H9 (cell line): ENCODE measurements at regions not wholly inside any gene's neighbourhood (a gene's known extent, or its start where the extent isn't known, plus 50 kb on each side); places are given as distances from the start of the nearest gene placed in this dataset.

Experiments
- DNase-seq: peaks from one replicate; pipeline ENCODE4 v3.0.0-alpha.2; 2017
- H2AFZ ChIP-seq: one replicate; pipeline ENCODE4 v1.6.1; 2013; ENCODE audit warnings: mild to moderate bottlenecking, low read length, control low read depth, moderate library complexity
- H2AK5ac ChIP-seq: 2 replicates; pipeline ENCODE4 v1.6.1; 2013; ENCODE audit warnings: low read length, control low read depth, mixed read lengths; ENCODE audit not compliant: insufficient read length
- H2BK120ac ChIP-seq: one replicate; pipeline ENCODE4 v1.6.1; 2013; ENCODE audit warnings: low read depth, mild to moderate bottlenecking, low read length, control low read depth, inconsistent platforms; ENCODE audit not compliant: poor library complexity, severe bottlenecking
- H2BK12ac ChIP-seq: 2 replicates; pipeline ENCODE4 v1.6.1; 2013; ENCODE audit warnings: low read length, control low read depth, mixed read lengths, low read depth; ENCODE audit not compliant: insufficient read length
- H2BK15ac ChIP-seq: 2 replicates; pipeline ENCODE4 v1.6.1; 2013; ENCODE audit warnings: low read depth, low read length, control low read depth
- H2BK20ac ChIP-seq: one replicate; pipeline ENCODE4 v1.6.1; 2013; ENCODE audit warnings: low read depth, mild to moderate bottlenecking, low read length, control low read depth, inconsistent platforms; ENCODE audit not compliant: poor library complexity, severe bottlenecking
- H2BK5ac ChIP-seq: 2 replicates; pipeline ENCODE4 v1.6.1; 2013; ENCODE audit warnings: low read length, control low read depth, mixed read lengths; ENCODE audit not compliant: insufficient read length
- H3K14ac ChIP-seq: 2 replicates; pipeline ENCODE4 v1.6.1; 2013; ENCODE audit warnings: low read length, control low read depth; ENCODE audit not compliant: insufficient read depth
- H3K18ac ChIP-seq: 2 replicates; pipeline ENCODE4 v1.6.1; 2013; ENCODE audit warnings: low read depth, mild to moderate bottlenecking, mixed read lengths, low read length, control low read depth; ENCODE audit not compliant: insufficient read length
- H3K23ac ChIP-seq: 2 replicates; pipeline ENCODE4 v1.6.1; 2013; ENCODE audit warnings: low read length, control low read depth, mixed read lengths, low read depth; ENCODE audit not compliant: insufficient read length
- H3K23me2 ChIP-seq: 2 replicates; pipeline ENCODE4 v1.6.1; 2013; ENCODE audit warnings: low read depth, mild to moderate bottlenecking, mixed read lengths, low read length, control low read depth; ENCODE audit not compliant: insufficient read length, poor library complexity, severe bottlenecking
- H3K27ac ChIP-seq: 2 replicates; pipeline ENCODE4 v1.5.1; 2013; ENCODE audit warnings: low read length, control low read depth, mixed read lengths, low read depth; ENCODE audit not compliant: insufficient read length
- H3K27me3 ChIP-seq: 2 replicates; pipeline ENCODE4 v1.6.1; 2013; ENCODE audit warnings: low read length, control low read depth, inconsistent platforms; ENCODE audit not compliant: insufficient read depth
- H3K4ac ChIP-seq: 2 replicates; pipeline ENCODE4 v1.6.1; 2013; ENCODE audit warnings: low read depth, mild to moderate bottlenecking, control low read depth, inconsistent platforms, low read length, moderate library complexity
- H3K4me1 ChIP-seq: 2 replicates; pipeline ENCODE4 v1.6.1; 2013; ENCODE audit warnings: low read length, control low read depth, inconsistent platforms; ENCODE audit not compliant: insufficient read depth
- H3K4me2 ChIP-seq: 2 replicates; pipeline ENCODE4 v1.6.1; 2013; ENCODE audit warnings: low read length, control low read depth, mixed read lengths; ENCODE audit not compliant: insufficient read length, insufficient read depth
- H3K56ac ChIP-seq: 2 replicates; pipeline ENCODE4 v1.6.1; 2013; ENCODE audit warnings: low read depth, mild to moderate bottlenecking, mixed read lengths, low read length, control low read depth; ENCODE audit not compliant: insufficient read length
- H3K79me1 ChIP-seq: 2 replicates; pipeline ENCODE4 v1.6.1; 2013; ENCODE audit warnings: low read depth, mild to moderate bottlenecking, moderate library complexity, low read length, control low read depth, inconsistent platforms; ENCODE audit not compliant: insufficient read depth, poor library complexity, severe bottlenecking
- H3K79me2 ChIP-seq: 2 replicates; pipeline ENCODE4 v1.6.1; 2013; ENCODE audit warnings: low read length, control low read depth, inconsistent platforms; ENCODE audit not compliant: insufficient read depth
- H3K9ac ChIP-seq: 2 replicates; pipeline ENCODE4 v1.6.1; 2013; ENCODE audit warnings: low read length, control low read depth, mixed read lengths; ENCODE audit not compliant: insufficient read length; ENCODE audit errors: extremely low read depth
- H3K9me3 ChIP-seq: one replicate; pipeline ENCODE4 v1.6.1; 2013; ENCODE audit warnings: low read depth, low read length, inconsistent platforms; ENCODE audit not compliant: control insufficient read depth
- H3T11ph ChIP-seq: one replicate; pipeline ENCODE4 v1.6.1; 2013; ENCODE audit warnings: mild to moderate bottlenecking, low read length, control low read depth, inconsistent platforms
- H4K20me1 ChIP-seq: one replicate; pipeline ENCODE4 v1.6.1; 2013; ENCODE audit not compliant: control insufficient read depth, insufficient read length, insufficient read depth
- H4K5ac ChIP-seq: 2 replicates; pipeline ENCODE4 v1.6.1; 2013; ENCODE audit warnings: low read depth, mild to moderate bottlenecking, mixed read lengths, low read length, control low read depth; ENCODE audit not compliant: insufficient read length
- H4K8ac ChIP-seq: replicated peaks from 2 replicates; pipeline ENCODE4 v1.6.1; 2013; ENCODE audit warnings: low read length, control low read depth, mixed read lengths, low read depth; ENCODE audit not compliant: insufficient read length
- H4K91ac ChIP-seq: 2 replicates; pipeline ENCODE4 v1.6.1; 2013; ENCODE audit warnings: low read depth, mild to moderate bottlenecking, moderate library complexity, mixed read lengths, low read length, control low read depth; ENCODE audit not compliant: insufficient read length
- H3K27ac Mint-ChIP-seq, 3 experiments: 2 replicates in 2 of 3; 3 replicates in 1 of 3; pipeline ENCODE4 v1.8.0; 2020 to 2021; ENCODE audit warnings: mixed read lengths in 3 of 3, mild to moderate bottlenecking in 1 of 3, moderate library complexity in 1 of 3
- H3K27me3 Mint-ChIP-seq: 2 replicates; pipeline ENCODE4 v1.8.0; 2021; ENCODE audit warnings: low read depth, mild to moderate bottlenecking, moderate library complexity, mixed read lengths
- H3K36me3 Mint-ChIP-seq, 3 experiments: 2 replicates in 2 of 3; 3 replicates in 1 of 3; pipeline ENCODE4 v1.8.0; 2020 to 2021; ENCODE audit warnings: low read depth in 3 of 3, mixed read lengths in 3 of 3; ENCODE audit not compliant: insufficient read depth in 1 of 3
- H3K4me1 Mint-ChIP-seq, 2 experiments: 2 replicates each; pipeline ENCODE4 v1.8.0; 2020; ENCODE audit warnings: mixed read lengths in 2 of 2
- H3K4me3 Mint-ChIP-seq, 2 experiments: 2 replicates in 1 of 2; 3 replicates in 1 of 2; pipeline ENCODE4 v1.8.0; 2020 to 2021; ENCODE audit warnings: mild to moderate bottlenecking in 2 of 2, mixed read lengths in 2 of 2, moderate library complexity in 1 of 2
- H3K9me3 Mint-ChIP-seq, 2 experiments: 2 replicates in 1 of 2; 3 replicates in 1 of 2; pipeline ENCODE4 v1.8.0; 2020; ENCODE audit warnings: mild to moderate bottlenecking in 2 of 2, mixed read lengths in 2 of 2, moderate library complexity in 1 of 2
- CTCF ChIP-seq: fragments of 200-600 bp; sonication (generic); conservative IDR thresholded peaks from 3 replicates; pipeline ENCODE4 v1.8.0; 2021; ENCODE audit warnings: antibody characterized with exemption, mild to moderate bottlenecking
- WGBS: extraction: QIAGEN DNeasy Blood & Tissue Kit; methylation state at CpG from one replicate; pipeline ENCODE4 v1.1.7; 2013; ENCODE audit warnings: missing lambda C conversion rate, low lambda C conversion rate, mixed read lengths; ENCODE audit not compliant: insufficient read length; ENCODE audit errors: extremely low coverage; 5-methylcytosine and 5-hydroxymethylcytosine counted together

GRCh38 chr17:77691216-77692085, 267.1 kb upstream of the TNRC6C start:
- peaks cover 51% of the 10 kb centered on the region for H3K27me3 Mint-ChIP-seq
- Histone ChIP-seq H3K4ac (no peak overlapping the region), H3K23me2 (peaks cover 6% of the 10 kb centered on the region), H4K20me1 (no peaks in the 10 kb centered on the region), H2BK120ac (no peak overlapping the region), H3K18ac (no peak overlapping the region), H4K91ac (no peak overlapping the region), H2BK12ac (no peak overlapping the region), H3K4me2 (no peak overlapping the region), H3K23ac (no peak overlapping the region), H4K5ac (no peak overlapping the region), H3K4me1 (no peaks in the 10 kb centered on the region), H3K9me3 (no peaks in the 10 kb centered on the region), H2BK20ac (no peak overlapping the region), H3T11ph (no peak overlapping the region), H4K8ac (no peak overlapping the region), H3K79me1 (no peaks in the 10 kb centered on the region), H3K27me3 (peaks cover 2% of the 10 kb centered on the region; the same call in 1 of the 2 replicates), H3K27ac (no peak overlapping the region), H3K9ac (no peak overlapping the region), H2BK5ac (no peak overlapping the region), H2BK15ac (no peak overlapping the region), H3K56ac (no peak overlapping the region), H3K79me2 (no peaks in the 10 kb centered on the region), H2AK5ac (no peak overlapping the region), H2AFZ (no peak overlapping the region), H3K14ac (no peak overlapping the region)
- H3K9me3 Mint-ChIP-seq = no peaks in the 10 kb centered on the region
- DNase-seq = peak; percentile 27
- H3K4me1 Mint-ChIP-seq = peaks cover 30 to 32% of the 10 kb centered on the region in 2 experiments
- no CpG with 5 or more reads among the region's 21 CpGs for WGBS
- no peak overlapping the region for H3K27ac Mint-ChIP-seq
- no peak overlapping the region for H3K4me3 Mint-ChIP-seq
- H3K36me3 Mint-ChIP-seq = no peaks in the 10 kb centered on the region
- no peak for TF ChIP-seq CTCF
